CD14-positive monocyte (primary cell): ENCODE measurements at regions not wholly inside any gene's neighbourhood (a gene's known extent, or its start where the extent isn't known, plus 50 kb on each side); places are given as distances from the start of the nearest gene placed in this dataset.

Source experiments
- DNase-seq, 3 donors: peaks; one replicate each; pipeline ENCODE4 v3.0.0-alpha.2; 2011 to 2022
- H2AFZ ChIP-seq: 2 replicates; pipeline ENCODE4 v1.6.0; 2012; ENCODE audit warnings: mild to moderate bottlenecking, low read depth, low read length, inconsistent platforms; ENCODE audit not compliant: insufficient read depth, poor library complexity, severe bottlenecking
- H3K27ac ChIP-seq, 2 donors: 1 replicate in 1 of 2; 2 replicates in 1 of 2; pipeline ENCODE4 v1.5.1; 2012 to 2013; ENCODE audit warnings: low read length in 2 of 2, control low read depth in 1 of 2, inconsistent platforms in 1 of 2, low read depth in 1 of 2, mild to moderate bottlenecking in 1 of 2
- H3K27me3 ChIP-seq, 2 donors: one replicate each; pipeline versions ENCODE4 v1.6.0 to v1.6.1; 2011 to 2013; ENCODE audit warnings: low read length in 2 of 2; ENCODE audit not compliant: control insufficient read depth in 2 of 2, insufficient read depth in 2 of 2
- H3K36me3 ChIP-seq, 2 donors: replicated peaks in 1 of 2; 1 replicate in 1 of 2; 2 replicates in 1 of 2; pipeline versions ENCODE4 v1.5.1 to v1.6.1; 2012 to 2013; ENCODE audit warnings: low read length in 2 of 2, control low read depth in 1 of 2, inconsistent platforms in 1 of 2, mild to moderate bottlenecking in 1 of 2; ENCODE audit not compliant: insufficient read depth in 2 of 2, control insufficient read depth in 1 of 2
- H3K4me1 ChIP-seq, 2 donors: 1 replicate in 1 of 2; 2 replicates in 1 of 2; pipeline versions ENCODE4 v1.5.1 to v1.6.1; 2012 to 2013; ENCODE audit warnings: low read length in 2 of 2, control low read depth in 1 of 2, inconsistent platforms in 1 of 2, mild to moderate bottlenecking in 1 of 2, moderate library complexity in 1 of 2; ENCODE audit not compliant: insufficient read depth in 2 of 2, control insufficient read depth in 1 of 2
- H3K4me2 ChIP-seq: replicated peaks from 2 replicates; pipeline ENCODE3; 2012; ENCODE audit warnings: low read length, moderate library complexity, mild to moderate bottlenecking; ENCODE audit not compliant: poor library complexity, severe bottlenecking; ENCODE audit errors: extremely low read depth
- H3K4me3 ChIP-seq, 3 experiments: fragments of 200-600 bp in 1 of 3; sonication (generic) in 1 of 3; replicated peaks in 1 of 3; 1 replicate in 2 of 3; 2 replicates in 1 of 3; pipeline ENCODE4 v1.5.1; 2011 to 2013; ENCODE audit warnings: low read length in 3 of 3, mild to moderate bottlenecking in 3 of 3, control low read depth in 2 of 3, low read depth in 2 of 3, inconsistent platforms in 1 of 3, moderate library complexity in 1 of 3
- H3K79me2 ChIP-seq: 2 replicates; pipeline ENCODE4 v1.6.0; 2012; ENCODE audit warnings: mild to moderate bottlenecking, control low read depth, inconsistent platforms, low read length, moderate library complexity; ENCODE audit not compliant: insufficient read depth
- H3K9ac ChIP-seq: 2 replicates; pipeline ENCODE4 v1.6.0; 2017; ENCODE audit warnings: low read length, mild to moderate bottlenecking; ENCODE audit not compliant: insufficient read depth, poor library complexity, severe bottlenecking
- H3K9me3 ChIP-seq, 2 donors: replicated peaks in 1 of 2; 1 replicate in 1 of 2; 2 replicates in 1 of 2; pipeline versions ENCODE4 v1.5.1 to v1.6.1; 2012 to 2013; ENCODE audit warnings: low read length in 2 of 2, control low read depth in 1 of 2; ENCODE audit not compliant: control insufficient read depth in 1 of 2, insufficient read depth in 1 of 2
- H4K20me1 ChIP-seq: 2 replicates; pipeline ENCODE4 v1.6.0; 2012; ENCODE audit warnings: mild to moderate bottlenecking, low read length, control low read depth, moderate library complexity; ENCODE audit not compliant: insufficient read depth
- H3K27ac Mint-ChIP-seq, 7 donors: one replicate each; pipeline ENCODE4 v1.8.0; 2020; ENCODE audit warnings: mild to moderate bottlenecking in 7 of 7, mixed read lengths in 7 of 7, moderate library complexity in 6 of 7, inconsistent platforms in 2 of 7
- H3K27me3 Mint-ChIP-seq, 3 donors: one replicate each; pipeline ENCODE4 v1.8.0; 2021 to 2022; ENCODE audit warnings: low read depth in 3 of 3, mild to moderate bottlenecking in 3 of 3, mixed read lengths in 3 of 3, moderate library complexity in 3 of 3, inconsistent platforms in 1 of 3
- H3K36me3 Mint-ChIP-seq, 2 donors: one replicate each; pipeline ENCODE4 v1.8.0; 2020; ENCODE audit warnings: mixed read lengths in 2 of 2, inconsistent platforms in 1 of 2, mild to moderate bottlenecking in 1 of 2
- H3K4me1 Mint-ChIP-seq: one replicate; pipeline ENCODE4 v1.8.0; 2020; ENCODE audit warnings: mild to moderate bottlenecking, mixed read lengths
- H3K4me3 Mint-ChIP-seq, 2 donors: one replicate each; pipeline ENCODE4 v1.8.0; 2020; ENCODE audit warnings: mild to moderate bottlenecking in 2 of 2, mixed read lengths in 2 of 2, moderate library complexity in 1 of 2
- H3K9me3 Mint-ChIP-seq, 7 donors: one replicate each; pipeline ENCODE4 v1.8.0; 2020 to 2022; ENCODE audit warnings: mixed read lengths in 7 of 7, mild to moderate bottlenecking in 6 of 7, moderate library complexity in 6 of 7, inconsistent platforms in 2 of 7
- intact Hi-C, 2 donors: fragments of 100-400 bp; cut with micrococcal nuclease; formaldehyde crosslinking; loops; one replicate each; pipeline versions ENCODE4 v1.15.0 to v1.15.1; 2023
- TF ChIP-seq, protein P1 (sequence below): fragments of 200-600 bp; IDR thresholded peaks from one replicate; pipeline ENCODE4 v1.8.0; 2022; ENCODE audit warnings: antibody characterized with exemption, mild to moderate bottlenecking

DNA sequence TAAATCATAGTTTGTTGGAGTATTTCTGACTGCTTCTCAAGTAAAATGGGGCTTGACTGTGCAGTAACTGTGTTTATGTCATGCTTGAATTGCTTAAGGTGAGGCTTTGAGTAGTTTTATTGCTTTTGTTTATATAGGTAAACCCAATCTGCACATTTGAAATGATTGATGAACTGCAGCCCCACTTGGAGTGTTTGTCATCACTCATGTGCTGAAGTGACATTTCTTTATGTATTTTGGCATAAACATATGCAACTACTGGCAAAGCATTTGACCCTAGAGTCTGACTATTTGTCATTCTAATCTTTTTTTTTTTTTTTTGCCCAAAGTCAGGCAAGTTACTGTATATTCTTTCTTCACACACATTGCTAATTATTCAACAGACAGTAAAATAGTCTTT lies 491.4 kb upstream of the POU3F2 start:
- no peaks in the 10 kb centered on the region for H3K4me1 ChIP-seq
- H4K20me1 ChIP-seq: no peaks in the 10 kb centered on the region
- Mint-ChIP-seq H3K27ac (no peak overlapping the region), H3K4me1 (no peaks in the 10 kb centered on the region), H3K9me3 (peaks cover 0 to 1% (median 0%) of the 10 kb centered on the region in 7 donors), H3K36me3 (no peaks in the 10 kb centered on the region), H3K4me3 (no peak overlapping the region), H3K27me3 (no peaks in the 10 kb centered on the region)
- TF ChIP-seq, protein P1, sequence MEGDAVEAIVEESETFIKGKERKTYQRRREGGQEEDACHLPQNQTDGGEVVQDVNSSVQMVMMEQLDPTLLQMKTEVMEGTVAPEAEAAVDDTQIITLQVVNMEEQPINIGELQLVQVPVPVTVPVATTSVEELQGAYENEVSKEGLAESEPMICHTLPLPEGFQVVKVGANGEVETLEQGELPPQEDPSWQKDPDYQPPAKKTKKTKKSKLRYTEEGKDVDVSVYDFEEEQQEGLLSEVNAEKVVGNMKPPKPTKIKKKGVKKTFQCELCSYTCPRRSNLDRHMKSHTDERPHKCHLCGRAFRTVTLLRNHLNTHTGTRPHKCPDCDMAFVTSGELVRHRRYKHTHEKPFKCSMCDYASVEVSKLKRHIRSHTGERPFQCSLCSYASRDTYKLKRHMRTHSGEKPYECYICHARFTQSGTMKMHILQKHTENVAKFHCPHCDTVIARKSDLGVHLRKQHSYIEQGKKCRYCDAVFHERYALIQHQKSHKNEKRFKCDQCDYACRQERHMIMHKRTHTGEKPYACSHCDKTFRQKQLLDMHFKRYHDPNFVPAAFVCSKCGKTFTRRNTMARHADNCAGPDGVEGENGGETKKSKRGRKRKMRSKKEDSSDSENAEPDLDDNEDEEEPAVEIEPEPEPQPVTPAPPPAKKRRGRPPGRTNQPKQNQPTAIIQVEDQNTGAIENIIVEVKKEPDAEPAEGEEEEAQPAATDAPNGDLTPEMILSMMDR: no peak
- no peaks in the 10 kb centered on the region for H3K36me3 ChIP-seq
- H3K9me3 ChIP-seq: no peaks in the 10 kb centered on the region
- DNase-seq: no peak
- H3K4me2 ChIP-seq: no peak overlapping the region
- intact Hi-C loops: no loop called here
- no peak overlapping the region for H3K27ac ChIP-seq
- no peak overlapping the region for H2AFZ ChIP-seq
- H3K79me2 ChIP-seq: no peaks in the 10 kb centered on the region
- H3K27me3 ChIP-seq: no peaks in the 10 kb centered on the region
- H3K9ac ChIP-seq: no peak overlapping the region
- H3K4me3 ChIP-seq: no peak overlapping the region

DNA sequence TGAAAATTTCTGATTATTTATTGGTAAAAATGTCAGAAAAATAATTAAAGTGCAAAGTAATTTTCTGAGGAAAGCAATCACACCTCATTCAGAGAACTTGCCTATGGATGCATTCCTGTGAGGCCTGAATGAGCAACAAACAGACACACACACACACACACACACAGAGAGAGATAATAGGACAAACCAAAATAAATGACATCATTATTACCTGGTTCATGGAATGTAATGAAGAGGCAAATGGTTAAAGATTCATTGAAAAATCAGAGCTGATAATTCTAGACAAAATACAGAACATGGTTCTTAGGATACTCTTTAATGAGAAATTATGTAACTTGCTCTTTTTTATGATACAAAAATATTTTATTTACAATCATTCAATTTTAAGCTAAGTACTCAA lies 490.6 kb upstream of the POU3F2 start:
- TF ChIP-seq, protein P1: no peak
- Histone ChIP-seq H3K9ac (no peak overlapping the region), H4K20me1 (no peaks in the 10 kb centered on the region), H3K4me3 (no peak overlapping the region), H3K9me3 (no peaks in the 10 kb centered on the region), H3K79me2 (no peaks in the 10 kb centered on the region), H3K4me2 (no peak overlapping the region), H3K27ac (no peak overlapping the region), H2AFZ (no peak overlapping the region), H3K4me1 (no peaks in the 10 kb centered on the region), H3K27me3 (no peaks in the 10 kb centered on the region), H3K36me3 (no peaks in the 10 kb centered on the region)
- intact Hi-C loops: no loop called here
- Mint-ChIP-seq H3K4me1 (no peaks in the 10 kb centered on the region), H3K9me3 (no peaks in the 10 kb centered on the region), H3K27me3 (no peaks in the 10 kb centered on the region), H3K4me3 (no peak overlapping the region), H3K27ac (no peak overlapping the region), H3K36me3 (no peaks in the 10 kb centered on the region)
- no peak for DNase-seq
